GM21360 (cell line): ENCODE measurements at regions not wholly inside any gene's neighbourhood (a gene's known extent, or its start where the extent isn't known, plus 50 kb on each side); places are given as distances from the start of the nearest gene placed in this dataset.

Experiments used
- ATAC-seq: cut with Tn5 transposase; IDR thresholded peaks from one replicate; pipeline ENCODE4 v1.9.1; 2021; ENCODE audit warnings: mild to moderate bottlenecking, moderate library complexity; ENCODE audit not compliant: unreplicated experiment

- ATAC-seq, result no peak
These were observed 865.1 kb downstream of the EFNB2 start for GRCh38 chr13:105670179-105670990.

DNA sequence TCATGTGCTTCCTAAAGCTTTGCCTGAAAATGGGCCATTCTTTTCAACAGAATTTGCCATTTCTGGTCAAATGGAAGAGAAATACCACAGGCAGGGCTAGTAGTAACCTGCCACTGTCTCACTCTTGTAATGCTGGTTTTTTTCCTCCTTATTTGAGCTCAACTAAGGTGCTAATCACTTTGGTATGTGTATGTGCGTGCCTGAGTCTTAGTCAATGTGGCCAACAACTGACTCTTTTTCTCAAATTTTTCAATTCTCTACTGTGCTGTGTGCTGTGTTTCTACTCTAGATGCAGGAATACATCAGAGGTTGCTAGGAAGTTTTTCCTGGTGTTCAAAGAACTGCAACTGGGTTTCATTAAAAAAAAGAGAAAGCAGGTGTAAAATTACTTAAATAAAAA, 870.2 kb downstream of the EFNB2 start:
- ATAC-seq, result no peak

DNA sequence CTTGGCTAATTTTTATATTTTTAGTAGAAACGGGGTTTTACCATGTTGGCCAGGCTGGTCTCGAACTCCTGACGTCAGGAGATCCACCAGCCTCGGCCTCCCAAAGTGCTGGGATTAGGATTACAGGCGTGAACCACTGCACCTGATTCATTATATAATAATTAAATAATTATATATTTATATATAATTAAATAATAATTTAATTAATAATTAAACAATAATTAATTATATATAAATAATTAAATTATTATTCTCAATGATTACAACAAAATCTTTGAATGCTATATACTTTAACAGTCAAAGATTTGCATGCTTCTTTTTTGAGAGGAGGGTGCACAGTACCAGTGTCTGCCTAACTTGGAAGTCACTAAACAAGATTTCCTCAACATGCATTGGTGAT, 872.3 kb downstream of the EFNB2 start:
- ATAC-seq, result no peak

GRCh38 chr13:105660561-105660960, 874.9 kb downstream of the EFNB2 start:
- ATAC-seq, result no peak

DNA sequence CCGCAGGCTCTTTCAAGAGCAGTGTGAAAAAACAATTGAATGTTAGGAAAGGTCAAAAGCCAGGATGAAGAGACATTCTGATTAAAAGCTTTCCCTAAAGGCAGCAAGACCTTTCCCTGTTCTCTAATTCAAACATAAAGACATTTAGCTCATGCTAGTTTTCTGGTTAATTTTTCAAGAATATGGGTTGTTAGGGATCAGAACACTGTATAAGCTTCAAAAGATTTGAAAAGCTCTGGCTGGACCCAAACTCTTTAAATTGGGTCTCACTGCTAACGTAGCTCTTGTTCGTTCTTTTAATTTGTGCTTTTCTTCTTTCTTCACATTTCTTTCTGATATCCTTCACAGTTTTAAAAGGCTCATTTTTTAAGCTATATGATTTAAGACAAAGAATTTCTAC, 877.0 kb downstream of the EFNB2 start:
- ATAC-seq, result no peak

- no peak for ATAC-seq
These were observed 880.4 kb downstream of the EFNB2 start for GRCh38 chr13:105655046-105655445.

GRCh38 chr13:105643966-105644365, 891.5 kb downstream of the EFNB2 start:
- no peak for ATAC-seq

DNA sequence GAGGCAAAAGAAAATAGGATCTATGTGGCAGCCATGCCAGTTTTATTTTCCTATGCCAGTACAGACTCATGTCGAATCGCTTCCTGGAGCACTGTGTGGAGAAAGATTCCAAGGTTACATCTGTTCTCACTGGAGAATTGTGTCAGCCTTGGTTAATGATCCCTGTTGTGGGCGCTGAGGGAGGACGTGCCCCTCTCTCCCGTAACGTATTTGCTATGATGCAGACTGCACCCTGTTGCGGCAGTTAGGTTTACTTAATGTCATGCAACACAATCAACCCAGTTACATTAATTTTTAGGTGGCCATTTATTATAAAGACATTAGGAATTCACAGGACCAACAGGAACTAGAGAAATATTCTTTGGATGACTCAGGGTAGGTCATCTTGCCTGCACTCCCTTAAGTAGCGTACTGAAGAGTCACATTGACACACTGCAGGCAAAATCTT, 892.9 kb downstream of the EFNB2 start:
- no peak for ATAC-seq

GRCh38 chr13:105641121-105641520, 894.3 kb downstream of the EFNB2 start:
- ATAC-seq, result no peak

- ATAC-seq, result no peak
These were observed 897.0 kb downstream of the EFNB2 start for GRCh38 chr13:105638426-105638825.

GRCh38 chr13:105634059-105634458, 901.4 kb downstream of the EFNB2 start:
- ATAC-seq, result no peak

DNA sequence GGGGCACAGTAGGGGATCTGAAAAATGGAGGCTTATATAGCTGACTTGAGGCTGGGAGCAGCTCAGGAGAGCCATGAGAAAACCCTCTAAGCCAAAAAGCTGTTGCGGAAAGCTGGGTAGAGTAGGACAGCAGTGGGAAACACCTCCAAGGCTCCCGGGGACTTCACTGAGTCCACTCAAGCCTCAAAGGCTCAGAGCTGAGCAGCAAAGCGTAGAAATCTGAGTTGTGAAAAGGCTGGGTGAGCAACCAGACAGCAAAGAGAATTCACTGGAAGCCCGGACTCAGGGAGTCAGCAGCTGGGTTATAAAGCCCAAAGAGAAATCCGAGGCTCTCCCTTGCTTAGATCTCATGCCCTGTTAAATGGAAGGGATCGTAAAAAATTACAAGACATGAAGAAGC, 905.0 kb downstream of the EFNB2 start:
- no peak for ATAC-seq

DNA sequence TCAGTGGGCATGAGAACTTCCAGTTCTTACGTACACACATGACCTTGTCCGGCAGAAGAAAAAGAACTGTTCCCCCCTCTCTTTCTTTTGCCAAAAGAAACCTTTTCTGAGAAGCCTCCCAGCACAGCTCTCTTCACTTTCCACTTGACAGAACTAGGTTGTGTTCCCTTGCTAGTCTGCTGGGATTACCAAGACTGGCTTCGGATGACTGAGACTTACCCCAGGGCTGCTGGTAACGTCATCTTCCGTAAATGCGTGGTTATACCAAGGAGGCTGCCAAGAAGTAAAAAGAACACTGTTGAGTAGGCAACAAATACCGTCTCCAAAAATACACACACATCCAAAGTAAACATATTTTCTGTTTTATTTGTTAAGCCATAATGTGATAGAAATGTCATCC, 908.2 kb downstream of the EFNB2 start:
- ATAC-seq, result no peak

GRCh38 chr13:105625691-105626090, 909.8 kb downstream of the EFNB2 start:
- no peak for ATAC-seq

GRCh38 chr13:105616333-105617075, 919.0 kb downstream of the EFNB2 start:
- no peak for ATAC-seq

DNA sequence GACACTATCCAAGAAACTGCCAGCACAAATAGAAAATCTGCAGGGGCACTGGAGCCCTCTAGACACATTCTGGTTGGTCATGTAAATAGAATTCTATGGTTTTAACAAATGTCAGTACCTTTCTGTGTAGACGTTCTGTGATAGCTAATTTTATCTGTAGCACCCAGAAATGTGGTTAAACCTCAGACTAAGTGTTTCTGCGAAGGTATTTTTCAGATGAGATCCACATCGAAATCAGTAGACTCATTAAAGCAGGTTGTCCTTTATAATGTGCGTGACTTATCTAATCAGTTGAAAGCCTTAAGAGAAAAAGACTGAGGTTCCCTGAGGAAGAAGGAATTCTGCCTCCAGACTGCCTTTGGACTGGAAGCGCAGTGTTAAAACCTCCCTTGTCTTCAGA, 922.9 kb downstream of the EFNB2 start:
- no peak for ATAC-seq

DNA sequence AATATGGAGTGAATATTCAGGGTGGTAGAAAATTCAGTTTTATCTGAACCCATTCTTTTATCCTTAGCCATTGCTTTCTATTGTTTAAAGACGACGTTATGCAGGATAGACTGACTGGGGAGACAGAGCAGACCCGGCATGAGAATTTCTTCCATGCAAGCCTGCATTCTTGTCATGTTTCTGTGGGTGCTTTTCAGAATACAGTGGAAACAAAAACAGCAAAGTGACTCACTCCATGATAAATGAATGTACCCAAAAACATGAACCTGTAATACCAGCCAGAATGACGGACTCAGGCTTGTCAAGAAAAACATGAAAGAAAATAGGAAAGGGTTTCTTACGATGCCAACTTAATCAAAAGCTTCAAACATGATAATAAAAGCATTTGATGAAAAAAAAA, 924.0 kb downstream of the EFNB2 start:
- no peak for ATAC-seq

DNA sequence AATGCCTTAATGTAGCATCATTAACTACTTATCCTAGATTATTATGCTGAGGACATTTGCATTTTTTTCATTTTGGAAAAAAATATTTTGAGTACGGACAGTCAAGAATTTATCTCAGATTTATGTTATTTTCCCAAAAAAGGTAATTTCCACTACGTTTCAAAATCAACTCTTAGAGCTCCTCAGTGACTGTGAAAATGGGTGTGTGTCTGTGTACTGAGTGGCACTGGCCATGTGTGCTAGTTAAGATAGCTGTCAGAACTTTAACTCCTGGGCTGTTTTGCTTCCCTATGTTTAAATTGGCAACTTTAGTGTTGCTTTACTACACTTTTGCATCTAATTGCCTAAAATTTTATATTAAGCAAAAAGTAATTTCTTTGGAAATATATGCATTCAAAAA, 927.4 kb downstream of the EFNB2 start:
- ATAC-seq, result no peak

GRCh38 chr13:105607426-105607825, 928.0 kb downstream of the EFNB2 start:
- no peak for ATAC-seq

GRCh38 chr13:105607016-105607415, 928.4 kb downstream of the EFNB2 start:
- ATAC-seq, result no peak

DNA sequence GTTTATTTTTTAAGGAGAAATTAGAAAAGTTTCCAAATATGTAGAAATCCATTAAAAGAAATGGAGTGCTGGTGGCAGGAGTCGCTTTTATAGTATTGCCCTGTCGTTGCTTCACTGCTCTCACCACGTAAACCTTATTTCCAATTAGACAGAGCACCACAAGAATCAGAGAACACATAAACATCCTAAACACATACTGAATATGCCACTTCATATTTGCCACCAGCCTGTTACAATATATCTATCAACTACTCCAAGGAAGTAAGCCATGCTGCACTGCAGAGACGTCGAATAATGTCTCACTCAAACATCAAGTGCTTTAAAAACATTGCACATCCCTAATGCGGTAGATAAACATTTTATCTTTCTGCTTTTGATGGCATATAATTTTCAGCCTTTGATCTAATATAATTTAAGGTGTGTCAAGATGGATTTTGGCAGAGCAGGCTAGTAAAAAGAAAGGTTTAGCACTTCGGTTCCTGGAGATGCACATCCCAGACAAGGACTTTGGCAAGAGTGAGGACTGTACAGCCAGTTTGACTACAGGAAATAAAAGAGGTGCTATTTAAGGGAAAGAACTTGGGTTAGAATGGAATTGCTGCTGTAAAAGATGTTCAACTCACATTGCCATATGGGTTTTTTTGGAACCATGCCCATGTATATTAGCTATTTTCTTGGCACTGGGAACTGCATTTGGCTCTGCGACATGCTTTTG, 932.3 kb downstream of the EFNB2 start:
- no peak for ATAC-seq
